Caco-2 (cell line): ENCODE measurements at regions not wholly inside any gene's neighbourhood (a gene's known extent, or its start where the extent isn't known, plus 50 kb on each side); places are given as distances from the start of the nearest gene placed in this dataset.
"Not testable (repeated sequence)": the region's sequence is repeated elsewhere in the genome, so short reads cannot be mapped to it uniquely, and the experiment has no call there.

Experiments
- BruUV-seq: library from RNA; stranded (reverse); fragments of 400-500 nt; replicated peaks from 2 replicates; lab custom pipeline; 2021; lab: Mats Ljungman, UMichigan
- CTCF ChIA-PET: fragments of 300-600 bp; sonication (Branson Sonifier 250); formaldehyde crosslinking; loops from one replicate; lab custom pipeline; 2022; ENCODE audit warnings: antibody characterized with exemption; lab: Charles Lee
- POLR2A ChIA-PET: fragments of 300-600 bp; sonication (Branson Sonifier 250); formaldehyde crosslinking; loops from one replicate; lab custom pipeline; 2022; ENCODE audit warnings: antibody characterized with exemption; lab: Charles Lee
- DNase-seq, 2 experiments: peaks; one replicate each; pipeline versions ENCODE4 v3.0.0 to v3.0.0-alpha.2; 2020 to 2022
- H3K27me3 ChIP-seq: replicated peaks from 2 replicates; pipeline ENCODE4 v1.6.0; 2011; ENCODE audit warnings: low read length; ENCODE audit not compliant: control insufficient read depth, insufficient read depth
- H3K36me3 ChIP-seq: 2 replicates; pipeline ENCODE4 v1.5.1; 2011; ENCODE audit warnings: low read length; ENCODE audit not compliant: control insufficient read depth, insufficient read depth
- H3K4me1 ChIP-seq: fragments of 250-450 bp; sonication (Bioruptor Pico); 2 replicates; pipeline ENCODE4 v1.5.1; 2020; ENCODE audit warnings: mild to moderate bottlenecking
- H3K4me3 ChIP-seq: 2 replicates; pipeline ENCODE4 v1.5.1; 2011; ENCODE audit warnings: low read depth, mild to moderate bottlenecking, control low read depth, low read length
- H3K9me3 ChIP-seq: fragments of 250-450 bp; sonication (Bioruptor Pico); 2 replicates; pipeline ENCODE4 v1.5.1; 2020; ENCODE audit warnings: mild to moderate bottlenecking, moderate library complexity
- H3K27ac Mint-ChIP-seq: one replicate; pipeline ENCODE4 v1.8.0; 2022; ENCODE audit warnings: mixed read lengths; ENCODE audit not compliant: unreplicated experiment
- H3K27me3 Mint-ChIP-seq: one replicate; pipeline ENCODE4 v1.8.0; 2022; ENCODE audit warnings: mixed read lengths; ENCODE audit not compliant: insufficient read depth, unreplicated experiment
- H3K36me3 Mint-ChIP-seq: one replicate; pipeline ENCODE4 v1.8.0; 2022; ENCODE audit warnings: mild to moderate bottlenecking, mixed read lengths; ENCODE audit not compliant: insufficient read depth, unreplicated experiment
- H3K4me1 Mint-ChIP-seq: one replicate; pipeline ENCODE4 v1.8.0; 2022; ENCODE audit warnings: low read depth, mixed read lengths; ENCODE audit not compliant: unreplicated experiment
- H3K4me3 Mint-ChIP-seq: one replicate; pipeline ENCODE4 v1.8.0; 2022; ENCODE audit warnings: mild to moderate bottlenecking, moderate library complexity, mixed read lengths; ENCODE audit not compliant: unreplicated experiment
- H3K9me3 Mint-ChIP-seq: one replicate; pipeline ENCODE4 v1.8.0; 2022; ENCODE audit warnings: mixed read lengths; ENCODE audit not compliant: unreplicated experiment
- intact Hi-C: fragments of 100-400 bp; cut with micrococcal nuclease; formaldehyde crosslinking; loops from one replicate; pipeline ENCODE4 v1.10.0; 2022; ENCODE audit not compliant: unreplicated experiment
- TF ChIP-seq, protein P1 (sequence below), 2 experiments: fragments of 200-600 bp in 1 of 2; IDR thresholded peaks; 1 replicate in 1 of 2; 2 replicates in 1 of 2; pipeline versions ENCODE4 v1.5.1 to v1.8.0; 2011 to 2022; ENCODE audit warnings: antibody characterized with exemption in 1 of 2, control low read depth in 1 of 2, inconsistent platforms in 1 of 2, low read depth in 1 of 2, low read length in 1 of 2, mild to moderate bottlenecking in 1 of 2, moderate library complexity in 1 of 2; ENCODE audit not compliant: insufficient read depth in 1 of 2, severe bottlenecking in 1 of 2, unreplicated experiment in 1 of 2

GRCh38 chr6:156585859-156586258 lies 191.3 kb upstream of the ARID1B start:
- Mint-ChIP-seq H3K4me3 (no peak overlapping the region), H3K27ac (no peak overlapping the region), H3K27me3 (peaks cover 2% of the 10 kb centered on the region), H3K4me1 (no peaks in the 10 kb centered on the region), H3K36me3 (no peaks in the 10 kb centered on the region), H3K9me3 (no peaks in the 10 kb centered on the region)
- ChIA-PET POLR2A (no interaction called here), CTCF (no interaction called here)
- DNase-seq: no peak
- BruUV-seq: no TSS peak
- H3K9me3 ChIP-seq: no peaks in the 10 kb centered on the region
- no peak overlapping the region for H3K4me3 ChIP-seq
- TF ChIP-seq, protein P1, sequence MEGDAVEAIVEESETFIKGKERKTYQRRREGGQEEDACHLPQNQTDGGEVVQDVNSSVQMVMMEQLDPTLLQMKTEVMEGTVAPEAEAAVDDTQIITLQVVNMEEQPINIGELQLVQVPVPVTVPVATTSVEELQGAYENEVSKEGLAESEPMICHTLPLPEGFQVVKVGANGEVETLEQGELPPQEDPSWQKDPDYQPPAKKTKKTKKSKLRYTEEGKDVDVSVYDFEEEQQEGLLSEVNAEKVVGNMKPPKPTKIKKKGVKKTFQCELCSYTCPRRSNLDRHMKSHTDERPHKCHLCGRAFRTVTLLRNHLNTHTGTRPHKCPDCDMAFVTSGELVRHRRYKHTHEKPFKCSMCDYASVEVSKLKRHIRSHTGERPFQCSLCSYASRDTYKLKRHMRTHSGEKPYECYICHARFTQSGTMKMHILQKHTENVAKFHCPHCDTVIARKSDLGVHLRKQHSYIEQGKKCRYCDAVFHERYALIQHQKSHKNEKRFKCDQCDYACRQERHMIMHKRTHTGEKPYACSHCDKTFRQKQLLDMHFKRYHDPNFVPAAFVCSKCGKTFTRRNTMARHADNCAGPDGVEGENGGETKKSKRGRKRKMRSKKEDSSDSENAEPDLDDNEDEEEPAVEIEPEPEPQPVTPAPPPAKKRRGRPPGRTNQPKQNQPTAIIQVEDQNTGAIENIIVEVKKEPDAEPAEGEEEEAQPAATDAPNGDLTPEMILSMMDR (IDR thresholded peaks at IDR 0.05; ENCODE audit: insufficient read depth in 1 of 2, low read depth in 1 of 2, low read length in 1 of 2, severe bottlenecking in 1 of 2, unreplicated experiment in 1 of 2): no peak
- H3K36me3 ChIP-seq: no peaks in the 10 kb centered on the region
- no peaks in the 10 kb centered on the region; the same call in 1 of the 2 replicates for H3K27me3 ChIP-seq
- intact Hi-C loops: no loop called here
- H3K4me1 ChIP-seq: no peaks in the 10 kb centered on the region

GRCh38 chr6:156584121-156584520 lies 193.1 kb upstream of the ARID1B start:
- intact Hi-C loops, H3K4me1 ChIP-seq, H3K27ac Mint-ChIP-seq, H3K36me3 ChIP-seq, H3K4me3 ChIP-seq, H3K9me3 ChIP-seq, BruUV-seq, H3K27me3 ChIP-seq, H3K4me3 Mint-ChIP-seq, DNase-seq, H3K4me1 Mint-ChIP-seq, H3K27me3 Mint-ChIP-seq, H3K9me3 Mint-ChIP-seq, CTCF ChIA-PET, POLR2A ChIA-PET, H3K36me3 Mint-ChIP-seq: not testable (repeated sequence)

DNA sequence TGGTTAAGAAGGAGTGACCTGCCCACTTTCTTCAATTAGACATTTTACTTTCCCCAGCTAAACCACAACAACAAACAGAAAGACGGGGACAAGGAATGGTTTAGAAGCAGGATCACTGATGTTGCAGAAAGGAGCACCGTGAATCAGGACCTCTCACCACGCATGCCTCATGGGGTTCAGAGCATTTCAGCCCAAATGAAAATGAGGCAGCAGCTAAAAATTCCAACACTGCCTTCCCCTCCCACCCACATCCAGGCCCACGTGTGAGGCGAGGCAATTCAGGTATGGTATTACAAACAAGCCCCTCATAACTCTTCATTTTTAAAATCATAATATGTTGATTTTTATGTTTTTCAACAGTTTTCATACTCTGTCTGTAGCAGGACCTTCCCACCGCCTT lies 194.1 kb upstream of the ARID1B start:
- DNase-seq: no peak
- intact Hi-C loops: no loop called here
- Mint-ChIP-seq H3K27me3 (no peaks in the 10 kb centered on the region), H3K4me3 (no peak overlapping the region), H3K4me1 (no peaks in the 10 kb centered on the region), H3K27ac (no peak overlapping the region), H3K36me3 (no peaks in the 10 kb centered on the region), H3K9me3 (peaks cover 18% of the 10 kb centered on the region)
- no TSS peak for BruUV-seq
- Histone ChIP-seq H3K36me3 (no peaks in the 10 kb centered on the region), H3K4me1 (no peaks in the 10 kb centered on the region), H3K9me3 (no peaks in the 10 kb centered on the region; the same call in 1 of the 2 replicates), H3K27me3 (no peaks in the 10 kb centered on the region), H3K4me3 (no peak overlapping the region)
- POLR2A ChIA-PET: no interaction called here
- TF ChIP-seq, protein P1 (IDR thresholded peaks at IDR 0.05; ENCODE audit: insufficient read depth in 1 of 2, low read depth in 1 of 2, low read length in 1 of 2, severe bottlenecking in 1 of 2, unreplicated experiment in 1 of 2): no peak
- CTCF ChIA-PET: no interaction called here

DNA sequence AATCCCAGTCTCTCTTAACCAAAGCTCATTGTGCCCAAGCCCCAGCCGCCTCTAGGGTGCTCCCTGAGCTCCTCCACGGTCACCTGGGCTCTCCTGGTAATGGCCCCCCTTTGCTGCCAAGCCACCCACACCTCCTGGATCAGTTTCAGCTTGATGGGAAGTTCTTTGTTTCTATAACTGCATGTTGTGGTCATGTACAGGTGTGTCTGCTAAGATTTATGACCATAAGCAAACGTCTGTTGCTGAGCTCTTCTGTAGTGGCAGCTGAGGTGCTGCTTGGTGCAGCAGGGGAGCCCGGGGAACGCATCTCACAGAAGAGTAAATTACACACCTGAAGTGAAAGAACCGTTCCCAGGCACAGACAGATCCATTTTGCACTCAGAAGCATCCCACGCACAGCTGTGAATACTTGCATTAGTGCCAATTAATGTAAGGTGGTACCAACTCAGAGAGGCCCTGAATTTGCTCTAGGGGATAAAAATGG lies 194.6 kb upstream of the ARID1B start:
- H3K27me3 Mint-ChIP-seq: no peaks in the 10 kb centered on the region
- no peaks in the 10 kb centered on the region for H3K36me3 ChIP-seq
- no peaks in the 10 kb centered on the region for H3K4me1 Mint-ChIP-seq
- peaks cover 5% of the 10 kb centered on the region for H3K9me3 ChIP-seq
- H3K27ac Mint-ChIP-seq: no peak overlapping the region
- no peaks in the 10 kb centered on the region for H3K4me1 ChIP-seq
- TF ChIP-seq, protein P1 (IDR thresholded peaks at IDR 0.05; ENCODE audit: insufficient read depth in 1 of 2, low read depth in 1 of 2, low read length in 1 of 2, severe bottlenecking in 1 of 2, unreplicated experiment in 1 of 2): no peak
- BruUV-seq: no TSS peak
- H3K4me3 ChIP-seq: no peak overlapping the region
- no peaks in the 10 kb centered on the region for H3K36me3 Mint-ChIP-seq
- CTCF ChIA-PET: no interaction called here
- H3K9me3 Mint-ChIP-seq: peaks cover 18% of the 10 kb centered on the region
- POLR2A ChIA-PET: no interaction called here
- DNase-seq: no peak
- intact Hi-C loops: no loop called here
- no peak overlapping the region for H3K4me3 Mint-ChIP-seq
- no peaks in the 10 kb centered on the region for H3K27me3 ChIP-seq
